Left lung (tissue), 4 donors: ENCODE measurements at regions not wholly inside any gene's neighbourhood (a gene's known extent, or its start where the extent isn't known, plus 50 kb on each side); places are given as distances from the start of the nearest gene placed in this dataset.

Experiments used
- ATAC-seq: fragments of 200-7000 bp; cut with Tn5 transposase; one replicate; pipeline ENCODE4 v1.9.1; 2020; ENCODE audit warnings: moderate library complexity
- DNase-seq, 4 donors: peaks; one replicate each; pipeline ENCODE4 v3.0.0-alpha.2; 2013 to 2020
- H3K27ac ChIP-seq, 2 donors: fragments of 200-600 bp; sonication (generic) in 1 of 2; one replicate each; pipeline versions ENCODE4 v1.5.0 to v1.8.0; 2020 to 2021
- H3K27me3 ChIP-seq, 2 donors: fragments of 200-600 bp; sonication (generic) in 1 of 2; one replicate each; pipeline versions ENCODE4 v1.5.0 to v1.8.0; 2020 to 2021
- H3K36me3 ChIP-seq, 2 donors: fragments of 200-600 bp; sonication (generic) in 1 of 2; one replicate each; pipeline versions ENCODE4 v1.5.0 to v1.8.0; 2020 to 2021
- H3K4me1 ChIP-seq, 2 donors: fragments of 200-600 bp; one replicate each; pipeline ENCODE4 v1.8.0; 2021
- H3K4me3 ChIP-seq, 2 donors: fragments of 200-600 bp; sonication (generic) in 1 of 2; one replicate each; pipeline versions ENCODE4 v1.5.0 to v1.8.0; 2020 to 2021; ENCODE audit warnings: mild to moderate bottlenecking in 1 of 2
- H3K9me3 ChIP-seq, 2 donors: fragments of 200-600 bp; sonication (generic) in 1 of 2; one replicate each; pipeline versions ENCODE4 v1.5.0 to v1.8.0; 2020 to 2021
- intact Hi-C, 2 donors: fragments of 100-400 bp; cut with DNase I; formaldehyde crosslinking; loops; one replicate each; pipeline versions ENCODE4 v1.11.2 to v1.14.2; 2022
- TF ChIP-seq, protein P1 (sequence below), 2 donors: fragments of 200-600 bp; sonication (generic) in 1 of 2; IDR thresholded peaks; one replicate each; pipeline versions ENCODE4 v1.5.0 to v1.8.0; 2021; ENCODE audit warnings: antibody characterized with exemption in 2 of 2
- donor health status: DM: no; HTN: yes; CAD: no.
- donor health status: DM: no; HTN: no; CAD: no.

DNA sequence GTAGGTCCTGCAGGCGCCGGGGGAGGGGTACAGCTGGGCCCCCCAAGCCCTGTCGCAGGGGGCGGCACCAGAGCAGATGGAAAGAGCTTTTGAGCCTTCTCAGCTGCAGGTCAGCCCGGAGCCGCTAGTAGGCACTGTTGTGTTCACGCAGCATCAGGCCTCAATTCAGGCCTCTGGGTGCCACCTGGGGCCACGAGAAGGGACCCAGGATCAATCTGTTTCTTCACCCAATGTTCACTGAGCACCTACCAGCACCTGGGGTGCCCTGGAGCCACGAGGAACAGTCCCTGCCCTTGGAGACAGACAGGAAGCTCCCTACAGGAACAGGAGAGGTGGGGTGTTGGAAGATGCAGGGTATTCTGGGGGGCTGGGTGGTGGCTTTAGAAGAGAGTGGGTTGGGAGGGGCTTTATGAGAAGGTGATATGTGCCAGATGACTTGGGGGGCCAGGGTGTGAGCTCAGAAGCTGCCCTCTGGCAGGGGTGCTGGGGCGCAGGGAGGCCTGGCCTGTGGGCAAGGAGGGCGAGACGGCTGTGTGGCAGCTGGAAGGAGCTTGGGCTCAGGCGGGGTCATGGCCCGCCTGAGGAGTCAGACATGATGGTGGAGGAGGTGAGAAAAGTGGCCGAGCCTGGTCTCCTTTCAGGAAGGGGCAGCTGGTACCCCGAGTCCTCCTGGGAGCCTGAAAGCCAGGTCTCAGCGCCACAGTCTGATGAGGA is 121.9 kb upstream of the GSE1 start:
- DNase-seq: no peak
- TF ChIP-seq, protein P1, sequence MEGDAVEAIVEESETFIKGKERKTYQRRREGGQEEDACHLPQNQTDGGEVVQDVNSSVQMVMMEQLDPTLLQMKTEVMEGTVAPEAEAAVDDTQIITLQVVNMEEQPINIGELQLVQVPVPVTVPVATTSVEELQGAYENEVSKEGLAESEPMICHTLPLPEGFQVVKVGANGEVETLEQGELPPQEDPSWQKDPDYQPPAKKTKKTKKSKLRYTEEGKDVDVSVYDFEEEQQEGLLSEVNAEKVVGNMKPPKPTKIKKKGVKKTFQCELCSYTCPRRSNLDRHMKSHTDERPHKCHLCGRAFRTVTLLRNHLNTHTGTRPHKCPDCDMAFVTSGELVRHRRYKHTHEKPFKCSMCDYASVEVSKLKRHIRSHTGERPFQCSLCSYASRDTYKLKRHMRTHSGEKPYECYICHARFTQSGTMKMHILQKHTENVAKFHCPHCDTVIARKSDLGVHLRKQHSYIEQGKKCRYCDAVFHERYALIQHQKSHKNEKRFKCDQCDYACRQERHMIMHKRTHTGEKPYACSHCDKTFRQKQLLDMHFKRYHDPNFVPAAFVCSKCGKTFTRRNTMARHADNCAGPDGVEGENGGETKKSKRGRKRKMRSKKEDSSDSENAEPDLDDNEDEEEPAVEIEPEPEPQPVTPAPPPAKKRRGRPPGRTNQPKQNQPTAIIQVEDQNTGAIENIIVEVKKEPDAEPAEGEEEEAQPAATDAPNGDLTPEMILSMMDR (IDR thresholded peaks at IDR 0.05): peak in 1 of 2 donors; percentile 25
- Histone ChIP-seq H3K27ac (peak overlapping the region; percentile 53 to 74), H3K27me3 (no peaks in the 10 kb centered on the region), H3K9me3 (no peaks in the 10 kb centered on the region), H3K4me1 (peaks cover 14 to 26% of the 10 kb centered on the region in 2 donors), H3K4me3 (no peak overlapping the region), H3K36me3 (no peaks in the 10 kb centered on the region)
- intact Hi-C loops: no loop called here
- no peak for ATAC-seq

DNA sequence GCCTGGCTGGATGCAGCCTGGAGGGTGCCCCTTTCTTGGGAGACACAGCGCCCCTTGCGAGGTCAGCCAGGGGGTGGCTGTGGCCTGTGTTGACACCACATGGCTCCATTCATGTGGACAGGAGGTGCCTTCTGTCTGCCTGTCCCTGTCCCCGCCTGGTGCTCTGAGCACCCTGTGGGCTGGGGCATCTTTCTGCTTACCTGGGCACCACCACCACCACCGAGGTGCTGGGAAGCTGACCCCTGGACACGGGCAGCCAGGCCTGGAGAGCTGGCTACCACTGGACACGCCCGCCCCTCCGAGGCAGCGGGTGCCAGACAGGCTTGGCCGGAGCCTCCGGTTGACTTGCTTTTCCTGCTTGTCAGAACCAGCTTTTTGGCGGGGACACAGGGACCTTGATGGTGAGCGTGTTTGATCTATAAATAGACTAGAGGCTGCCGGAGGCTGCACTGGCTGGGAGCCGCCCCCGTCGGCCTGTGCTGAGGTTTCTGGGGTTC is 121.3 kb upstream of the GSE1 start:
- DNase-seq (peak in 3 of 4 donors; percentile 80 to 83 (median 81)), ATAC-seq (peak; percentile 83)

DNA sequence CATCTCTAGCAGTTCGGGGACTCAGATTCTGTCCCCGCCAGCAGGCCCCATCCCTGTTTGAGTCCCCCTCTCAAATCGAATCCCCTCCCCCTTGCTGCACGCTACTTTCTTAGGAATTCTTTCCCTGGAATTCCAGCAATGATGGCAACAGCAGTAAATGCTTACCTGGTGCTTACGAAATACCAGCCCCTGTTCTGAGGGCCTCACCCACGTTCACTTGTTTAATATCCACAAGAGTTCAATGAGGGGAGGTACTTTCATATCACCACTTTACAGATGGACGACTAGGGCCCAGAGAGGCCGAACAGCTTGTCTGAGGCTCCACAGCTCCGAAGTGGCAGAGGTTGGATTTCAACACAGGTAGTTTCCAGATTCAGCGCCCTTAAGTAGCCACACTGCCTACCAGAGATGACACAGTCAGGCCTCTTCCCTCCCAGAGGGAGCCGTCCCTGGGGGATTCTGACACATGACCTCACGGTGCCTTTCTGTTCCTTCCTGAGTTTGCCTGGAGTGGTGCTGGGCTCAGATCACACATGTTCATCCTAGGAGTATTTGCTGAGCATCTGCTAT is 120.7 kb upstream of the GSE1 start:
- H3K36me3 ChIP-seq: no peaks in the 10 kb centered on the region
- intact Hi-C loops: no loop called here
- TF ChIP-seq, protein P1 (IDR thresholded peaks at IDR 0.05): no peak
- H3K27ac ChIP-seq: peak overlapping the region in 1 of 2 donors; percentile 53
- H3K4me3 ChIP-seq: no peak overlapping the region
- no peaks in the 10 kb centered on the region for H3K27me3 ChIP-seq
- ATAC-seq: peak; percentile 74
- no peaks in the 10 kb centered on the region for H3K9me3 ChIP-seq
- no peak for DNase-seq
- H3K4me1 ChIP-seq: peaks cover 14 to 26% of the 10 kb centered on the region in 2 donors

More for the DNA sequence above, 121.3 kb upstream of the GSE1 start:
- intact Hi-C loops: no loop called here
- no peak overlapping the region for H3K4me3 ChIP-seq
- H3K36me3 ChIP-seq: no peaks in the 10 kb centered on the region
- no peaks in the 10 kb centered on the region for H3K27me3 ChIP-seq
- peaks cover 14 to 26% of the 10 kb centered on the region in 2 donors for H3K4me1 ChIP-seq
- peak overlapping the region; percentile 53 to 74 for H3K27ac ChIP-seq
- TF ChIP-seq, protein P1 (IDR thresholded peaks at IDR 0.05): no peak
- H3K9me3 ChIP-seq: no peaks in the 10 kb centered on the region

- intact Hi-C loops: no loop called here
These were observed 118.8 kb upstream of the GSE1 start for GRCh38 chr16:85494315-85494714.

DNA sequence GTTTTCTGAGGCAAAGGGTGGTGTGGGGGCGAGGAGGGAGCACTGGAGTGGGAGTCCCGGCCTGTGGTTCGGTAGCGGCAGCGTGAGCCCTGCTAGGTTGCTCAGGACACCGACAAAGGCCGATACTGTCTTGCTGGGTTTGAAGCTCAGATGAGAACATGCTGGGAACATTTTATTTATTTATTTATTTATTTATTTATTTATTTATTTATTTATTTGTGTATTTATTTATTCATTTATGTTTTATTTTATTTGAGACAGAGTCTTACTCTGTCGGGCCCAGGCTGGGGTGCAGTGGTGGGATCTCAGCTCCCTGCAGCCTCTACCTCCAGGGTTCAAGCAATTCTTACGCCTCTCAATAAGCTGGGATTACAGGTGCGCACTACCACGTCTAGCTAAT is 117.9 kb upstream of the GSE1 start:
- Histone ChIP-seq H3K4me3 (no peak overlapping the region), H3K9me3 (no peaks in the 10 kb centered on the region), H3K4me1 (peaks cover 14 to 26% of the 10 kb centered on the region in 2 donors), H3K27ac (no peak overlapping the region), H3K27me3 (no peaks in the 10 kb centered on the region), H3K36me3 (no peaks in the 10 kb centered on the region)
- DNase-seq: no peak
- intact Hi-C loops: no loop called here
- TF ChIP-seq, protein P1 (IDR thresholded peaks at IDR 0.05): no peak
- ATAC-seq: no peak

More at GRCh38 chr16:85494315-85494714, 118.8 kb upstream of the GSE1 start:
- Histone ChIP-seq H3K27me3 (no peaks in the 10 kb centered on the region), H3K4me1 (peaks cover 14 to 26% of the 10 kb centered on the region in 2 donors), H3K9me3 (no peaks in the 10 kb centered on the region), H3K36me3 (no peaks in the 10 kb centered on the region), H3K27ac (no peak overlapping the region), H3K4me3 (no peak overlapping the region)
- ATAC-seq (no peak), DNase-seq (no peak)
- TF ChIP-seq, protein P1 (IDR thresholded peaks at IDR 0.05): no peak
